ENCODE measurements at regions not wholly inside any gene's neighbourhood (a gene's known extent, or its start where the extent isn't known, plus 50 kb on each side); places are given as distances from the start of the nearest gene placed in this dataset.

GRCh38 chr12:23349564-23349963 lies 599.9 kb downstream of the SOX5 start:
- Histone ChIP-seq H3K4me1 (no peaks in the 10 kb centered on the region), H3K36me3 (no peaks in the 10 kb centered on the region), H3K9me3 (peaks cover 0 to 5% (median 0%) of the 10 kb centered on the region in 8 donors), H3K27ac (no peak overlapping the region), H3K4me3 (no peak overlapping the region), H3K27me3 (replicated peaks in 1 of 7) (no peaks in the 10 kb centered on the region)
- no peak for TF ChIP-seq CTCF (IDR thresholded peaks at IDR 0.05 in 8 of 11, conservative IDR thresholded peaks at IDR 0.05 in 3 of 11)
- TF ChIP-seq POLR2A (IDR thresholded peaks at IDR 0.05), result no peak
- no peak for TF ChIP-seq POLR2AphosphoS5 (IDR thresholded peaks at IDR 0.05)
- DNase-seq, result no peak
- intact Hi-C loops (cut with DNase I; ENCODE audit: low total_unique reads), result no loop called here
- WGBS, 5 donors, result 61 to 70% (median 64%) methylated on average over 3 of the region's 3 CpGs

GRCh38 chr12:23350808-23351207 lies 598.7 kb downstream of the SOX5 start:
- TF ChIP-seq POLR2A (IDR thresholded peaks at IDR 0.05), result no peak
- no peak for TF ChIP-seq CTCF (IDR thresholded peaks at IDR 0.05 in 8 of 11, conservative IDR thresholded peaks at IDR 0.05 in 3 of 11)
- TF ChIP-seq POLR2AphosphoS5 (IDR thresholded peaks at IDR 0.05), result no peak
- Histone ChIP-seq H3K9me3 (no peaks in the 10 kb centered on the region), H3K4me1 (no peaks in the 10 kb centered on the region), H3K27ac (no peak overlapping the region), H3K4me3 (no peak overlapping the region), H3K36me3 (no peaks in the 10 kb centered on the region), H3K27me3 (replicated peaks in 1 of 7) (no peaks in the 10 kb centered on the region)
- DNase-seq, result no peak
- WGBS, 5 donors, result 68 to 86% (median 77%) methylated on average over 2 of the region's 2 CpGs
- intact Hi-C loops (cut with DNase I; ENCODE audit: low total_unique reads), result no loop called here

GRCh38 chr12:23352670-23353069 lies 596.8 kb downstream of the SOX5 start:
- H3K4me1 ChIP-seq, result no peaks in the 10 kb centered on the region
- intact Hi-C loops (cut with DNase I; ENCODE audit: low total_unique reads), result no loop called here
- no peak overlapping the region for H3K27ac ChIP-seq
- H3K4me3 ChIP-seq, result no peak overlapping the region
- no peak for DNase-seq
- H3K36me3 ChIP-seq, result no peaks in the 10 kb centered on the region
- H3K9me3 ChIP-seq, result no peaks in the 10 kb centered on the region
- H3K27me3 ChIP-seq (replicated peaks in 1 of 7), result no peaks in the 10 kb centered on the region
- WGBS, 5 donors, result 56 to 80% (median 67%) methylated on average over 2 of the region's 2 CpGs
- TF ChIP-seq POLR2A (IDR thresholded peaks at IDR 0.05) (no peak), CTCF (IDR thresholded peaks at IDR 0.05 in 8 of 11, conservative IDR thresholded peaks at IDR 0.05 in 3 of 11) (no peak), POLR2AphosphoS5 (IDR thresholded peaks at IDR 0.05) (no peak)

- H3K36me3 ChIP-seq, result no peaks in the 10 kb centered on the region
Observed at GRCh38 chr12:23354800-23355199, 594.7 kb downstream of the SOX5 start.

More at GRCh38 chr12:23354800-23355199, 594.7 kb downstream of the SOX5 start:
- no peak for TF ChIP-seq CTCF (IDR thresholded peaks at IDR 0.05 in 8 of 11, conservative IDR thresholded peaks at IDR 0.05 in 3 of 11)
- TF ChIP-seq POLR2A (IDR thresholded peaks at IDR 0.05), result no peak
- no peak for TF ChIP-seq POLR2AphosphoS5 (IDR thresholded peaks at IDR 0.05)
- no peak for DNase-seq
- no peaks in the 10 kb centered on the region for H3K9me3 ChIP-seq
- H3K27ac ChIP-seq, result no peak overlapping the region
- intact Hi-C loops (cut with DNase I; ENCODE audit: low total_unique reads), result no loop called here
- no peak overlapping the region for H3K4me3 ChIP-seq
- H3K27me3 ChIP-seq (replicated peaks in 1 of 7), result no peaks in the 10 kb centered on the region
- no peaks in the 10 kb centered on the region for H3K4me1 ChIP-seq
- 27 to 52% (median 35%) methylated on average over 1 of the region's 1 CpG for WGBS, 5 donors

Measured in spleen (tissue), 11 donors.